ENCODE measurements at regions not wholly inside any gene's neighbourhood (a gene's known extent, or its start where the extent isn't known, plus 50 kb on each side); places are given as distances from the start of the nearest gene placed in this dataset.

- TF ChIP-seq POLR2A (IDR thresholded peaks at IDR 0.05) = no peak
- TF ChIP-seq, protein P1, sequence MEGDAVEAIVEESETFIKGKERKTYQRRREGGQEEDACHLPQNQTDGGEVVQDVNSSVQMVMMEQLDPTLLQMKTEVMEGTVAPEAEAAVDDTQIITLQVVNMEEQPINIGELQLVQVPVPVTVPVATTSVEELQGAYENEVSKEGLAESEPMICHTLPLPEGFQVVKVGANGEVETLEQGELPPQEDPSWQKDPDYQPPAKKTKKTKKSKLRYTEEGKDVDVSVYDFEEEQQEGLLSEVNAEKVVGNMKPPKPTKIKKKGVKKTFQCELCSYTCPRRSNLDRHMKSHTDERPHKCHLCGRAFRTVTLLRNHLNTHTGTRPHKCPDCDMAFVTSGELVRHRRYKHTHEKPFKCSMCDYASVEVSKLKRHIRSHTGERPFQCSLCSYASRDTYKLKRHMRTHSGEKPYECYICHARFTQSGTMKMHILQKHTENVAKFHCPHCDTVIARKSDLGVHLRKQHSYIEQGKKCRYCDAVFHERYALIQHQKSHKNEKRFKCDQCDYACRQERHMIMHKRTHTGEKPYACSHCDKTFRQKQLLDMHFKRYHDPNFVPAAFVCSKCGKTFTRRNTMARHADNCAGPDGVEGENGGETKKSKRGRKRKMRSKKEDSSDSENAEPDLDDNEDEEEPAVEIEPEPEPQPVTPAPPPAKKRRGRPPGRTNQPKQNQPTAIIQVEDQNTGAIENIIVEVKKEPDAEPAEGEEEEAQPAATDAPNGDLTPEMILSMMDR (IDR thresholded peaks at IDR 0.05) = no peak
These were observed 195.9 kb downstream of the BCR start for GRCh38 chr22:23376256-23376655.

Data from body of pancreas (tissue), 4 donors.